Glomerular endothelial cell (primary cell): ENCODE measurements at regions not wholly inside any gene's neighbourhood (a gene's known extent, or its start where the extent isn't known, plus 50 kb on each side); places are given as distances from the start of the nearest gene placed in this dataset.
"Not testable (repeated sequence)": the region's sequence is repeated elsewhere in the genome, so short reads cannot be mapped to it uniquely, and the experiment has no call there.

ENCODE experiments used
- DNase-seq: peaks from one replicate; pipeline ENCODE4 v3.0.0-alpha.2; 2011; ENCODE audit warnings: low read depth, low spot score; ENCODE audit errors: extremely low read depth

DNA sequence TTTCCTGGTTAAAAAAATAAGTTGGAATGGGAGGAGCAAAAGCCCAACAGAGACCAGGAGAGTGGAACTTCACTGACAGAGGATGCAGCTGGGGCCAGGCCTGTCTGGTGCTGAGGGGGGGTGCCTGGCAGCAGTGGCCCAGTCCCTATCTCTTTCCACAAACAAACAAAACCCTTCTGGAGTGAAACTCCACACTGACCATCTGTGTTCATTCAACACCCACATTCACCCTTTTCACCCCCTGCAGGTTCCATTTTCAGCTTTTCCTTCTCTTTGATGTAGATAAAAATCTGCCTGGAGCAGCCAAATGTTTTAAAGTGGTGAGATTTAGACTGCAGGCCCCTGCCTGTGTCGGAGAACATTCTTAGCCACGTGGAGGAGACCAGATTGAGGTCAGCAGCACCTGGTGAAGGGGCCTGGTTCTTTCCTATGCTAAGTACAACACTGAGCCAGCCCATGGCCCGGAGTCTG, 161.4 kb upstream of the CDH11 start:
- no peak for DNase-seq

- no peak for DNase-seq
These were observed 159.7 kb upstream of the CDH11 start for GRCh38 chr16:65281586-65281985.

DNA sequence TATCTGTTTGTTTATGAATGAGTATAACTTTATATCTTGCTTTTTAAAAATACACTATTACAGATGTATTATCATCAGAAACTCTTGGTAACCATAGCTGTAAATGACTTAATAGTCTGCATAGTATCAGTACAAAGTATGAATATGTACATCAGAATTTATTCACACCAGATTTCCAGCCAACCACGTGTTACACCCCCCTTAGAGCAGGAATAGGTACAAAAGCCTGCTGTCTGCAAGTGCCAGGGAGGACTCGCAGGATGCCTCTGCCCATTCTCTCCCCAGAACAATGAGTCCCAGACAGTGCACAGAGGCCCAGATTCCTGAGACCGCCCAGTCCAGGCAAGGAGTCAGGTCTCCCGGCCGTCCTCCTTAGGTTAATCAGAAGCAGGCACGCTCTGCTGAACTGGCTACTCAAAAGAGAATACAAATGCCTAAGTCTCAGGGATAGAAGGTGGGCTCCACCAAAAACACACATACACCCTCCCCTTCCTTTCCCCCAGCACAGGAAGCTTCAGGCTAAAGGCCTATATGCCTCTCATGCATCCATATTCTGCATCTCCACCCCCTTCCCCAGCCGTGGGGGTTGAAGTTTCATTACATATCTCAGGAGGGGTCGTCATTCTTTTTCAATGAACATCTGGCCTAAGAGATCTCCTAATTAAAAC, 159.1 kb upstream of the CDH11 start:
- DNase-seq: no peak

DNA sequence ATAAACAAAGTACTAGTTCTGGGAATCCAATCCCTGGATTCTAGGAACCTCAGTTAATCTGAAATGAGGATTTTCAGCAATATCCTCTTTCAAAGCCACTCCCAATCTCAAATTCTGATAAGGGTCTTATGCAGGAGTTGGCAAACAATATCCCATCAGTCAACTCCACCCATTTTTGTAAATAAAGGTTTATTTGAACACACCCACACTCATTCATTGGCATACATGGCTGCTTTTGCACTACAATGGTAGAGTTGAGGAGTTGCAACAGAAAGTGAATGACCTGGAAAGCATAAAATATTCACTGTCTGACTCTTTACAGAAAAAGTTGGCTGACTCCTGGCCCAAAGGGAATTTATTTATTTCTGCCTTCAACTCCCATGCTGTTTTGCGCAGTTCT, 157.7 kb upstream of the CDH11 start:
- no peak for DNase-seq

GRCh38 chr16:65278874-65279273, 157.0 kb upstream of the CDH11 start:
- no peak for DNase-seq

GRCh38 chr16:65274566-65274965, 152.7 kb upstream of the CDH11 start:
- DNase-seq: no peak

- no peak for DNase-seq
These were observed 151.0 kb upstream of the CDH11 start for GRCh38 chr16:65272699-65273414.

- no peak for DNase-seq
These were observed 150.1 kb upstream of the CDH11 start for GRCh38 chr16:65271996-65272395.

- DNase-seq: no peak
These were observed 146.5 kb upstream of the CDH11 start for GRCh38 chr16:65268331-65268730.

- no peak for DNase-seq
These were observed 142.0 kb upstream of the CDH11 start for GRCh38 chr16:65263896-65264295.

- no peak for DNase-seq
These were observed 138.9 kb upstream of the CDH11 start for GRCh38 chr16:65260746-65261145.

- no peak for DNase-seq
These were observed 132.3 kb upstream of the CDH11 start for GRCh38 chr16:65254144-65254543.

DNA sequence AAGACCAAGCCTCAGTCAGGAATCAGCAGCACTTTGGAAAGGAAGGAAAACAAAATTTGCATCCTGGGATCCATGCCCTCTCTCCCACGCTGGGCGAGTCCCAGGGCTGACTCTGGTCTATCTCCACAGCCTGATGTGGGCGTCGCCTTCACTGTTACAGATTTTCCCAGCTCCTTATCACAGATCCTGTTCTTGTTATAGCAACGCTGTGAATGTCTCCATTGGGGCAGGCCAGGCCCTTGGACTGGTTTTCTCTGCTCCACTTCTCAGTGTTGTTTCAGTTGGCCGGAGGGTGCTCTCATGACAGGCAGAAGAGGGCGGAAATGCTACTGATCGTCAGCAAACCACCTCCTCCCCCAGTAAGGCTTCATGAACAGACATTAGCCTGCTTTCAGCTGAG, 127.9 kb upstream of the CDH11 start:
- no peak for DNase-seq

GRCh38 chr16:65244787-65245186, 122.9 kb upstream of the CDH11 start:
- no peak for DNase-seq

- no peak for DNase-seq
These were observed 113.7 kb upstream of the CDH11 start for GRCh38 chr16:65235339-65236177.

DNA sequence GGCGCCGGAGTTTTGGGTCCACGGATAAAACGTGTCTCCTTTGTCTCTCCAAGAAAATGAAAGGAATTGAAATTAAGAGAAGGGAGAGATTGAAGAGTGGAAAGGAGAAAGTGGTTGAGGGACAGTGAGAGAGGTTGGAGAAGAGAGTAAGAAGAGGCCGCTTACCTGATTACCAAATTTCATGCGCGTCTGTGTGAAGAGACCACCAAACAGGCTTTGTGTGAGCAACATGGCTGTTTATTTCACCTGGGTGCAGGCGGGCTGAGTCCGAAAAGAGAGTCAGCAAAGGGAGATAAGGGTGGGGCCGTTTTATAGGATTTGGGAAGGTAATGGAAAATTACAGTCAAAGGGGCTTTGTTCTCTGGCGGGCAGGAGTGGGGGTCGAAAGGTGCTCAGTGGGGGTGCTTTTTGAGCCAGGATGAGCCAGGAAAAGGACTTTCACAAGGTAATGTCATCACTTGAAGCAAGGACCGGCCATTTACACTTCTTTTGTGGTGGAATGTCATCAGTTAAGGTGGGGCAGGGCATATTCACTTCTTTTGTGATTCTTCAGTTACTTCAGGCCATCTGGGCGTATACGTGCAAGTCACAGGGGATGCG, 113.0 kb upstream of the CDH11 start:
- DNase-seq: not testable (repeated sequence)

GRCh38 chr16:65229191-65229662, 107.4 kb upstream of the CDH11 start:
- DNase-seq: no peak

- DNase-seq: no peak
These were observed 105.4 kb upstream of the CDH11 start for GRCh38 chr16:65227150-65227835.

- no peak for DNase-seq
These were observed 104.2 kb upstream of the CDH11 start for GRCh38 chr16:65226077-65226476.

DNA sequence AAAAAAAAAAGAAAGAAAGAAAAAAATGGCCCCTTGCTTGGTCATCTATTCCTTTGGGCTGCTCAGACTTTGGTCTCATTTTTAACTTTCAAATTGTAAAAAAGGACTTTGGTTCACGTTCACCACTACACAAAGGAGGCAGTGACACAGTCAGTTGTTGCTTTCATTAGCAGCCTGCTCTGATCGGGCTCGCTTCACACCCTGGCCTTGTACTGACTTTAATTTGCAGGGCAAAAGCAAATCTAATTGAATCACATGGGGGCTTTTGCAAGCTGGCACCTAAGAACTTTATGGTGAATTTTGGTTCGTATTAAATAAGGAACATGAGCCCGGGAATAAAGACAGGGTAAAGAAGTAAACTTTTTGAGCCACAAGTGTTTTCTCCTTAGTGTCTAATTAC, 103.6 kb upstream of the CDH11 start:
- DNase-seq: no peak
